ENCODE measurements at regions not wholly inside any gene's neighbourhood (a gene's known extent, or its start where the extent isn't known, plus 50 kb on each side); places are given as distances from the start of the nearest gene placed in this dataset.

GRCh38 chr14:38405851-38406635 lies 150.2 kb upstream of the CLEC14A start:
- Mint-ChIP-seq H3K27me3 (peaks cover 0 to 21% (median 8%) of the 10 kb centered on the region in 5 donors), H3K36me3 (no peaks in the 10 kb centered on the region), H3K27ac (no peak overlapping the region), H3K4me3 (no peak overlapping the region), H3K4me1 (no peaks in the 10 kb centered on the region), H3K9me3 (peaks cover 0 to 2% (median 0%) of the 10 kb centered on the region in 11 donors)
- Histone ChIP-seq H3K4me3 (ENCODE audit: low read length) (no peak overlapping the region), H3K9me3 (ENCODE audit: control insufficient read depth in 2 of 3, low read length in 3 of 3) (no peaks in the 10 kb centered on the region), H3K36me3 (ENCODE audit: control insufficient read depth in 2 of 3, insufficient read depth in 3 of 3, low read length in 3 of 3) (no peaks in the 10 kb centered on the region), H3K4me1 (ENCODE audit: control insufficient read depth in 2 of 2, insufficient read depth in 2 of 2, low read length in 2 of 2) (no peaks in the 10 kb centered on the region), H3K27me3 (ENCODE audit: control insufficient read depth in 2 of 2, insufficient read depth in 2 of 2, low read length in 2 of 2) (peaks cover 0 to 3% of the 10 kb centered on the region in 2 donors), H3K27ac (ENCODE audit: low read depth, low read length) (no peak overlapping the region)
- ATAC-seq = no peak
- ChIA-PET CTCF (no interaction called here), POLR2A (no interaction called here)
- intact Hi-C loops (cut with micrococcal nuclease) = no loop called here
- no peak for DNase-seq

GRCh38 chr14:38404616-38405015 lies 148.7 kb upstream of the CLEC14A start:
- no peak overlapping the region for H3K4me3 ChIP-seq (ENCODE audit: low read length)
- H3K36me3 Mint-ChIP-seq = no peaks in the 10 kb centered on the region
- H3K27me3 Mint-ChIP-seq = peaks cover 0 to 25% (median 10%) of the 10 kb centered on the region in 5 donors
- no peak overlapping the region for H3K27ac Mint-ChIP-seq
- H3K9me3 Mint-ChIP-seq = peaks cover 0 to 2% (median 0%) of the 10 kb centered on the region in 11 donors
- H3K4me1 ChIP-seq (ENCODE audit: control insufficient read depth in 2 of 2, insufficient read depth in 2 of 2, low read length in 2 of 2) = no peaks in the 10 kb centered on the region
- H3K27me3 ChIP-seq (ENCODE audit: control insufficient read depth in 2 of 2, insufficient read depth in 2 of 2, low read length in 2 of 2) = peaks cover 0 to 3% of the 10 kb centered on the region in 2 donors
- no peaks in the 10 kb centered on the region for H3K9me3 ChIP-seq (ENCODE audit: control insufficient read depth in 2 of 3, low read length in 3 of 3)
- DNase-seq (no peak), ATAC-seq (no peak)
- intact Hi-C loops (cut with micrococcal nuclease) = no loop called here
- ChIA-PET POLR2A (no interaction called here), CTCF (no interaction called here)
- no peak overlapping the region for H3K4me3 Mint-ChIP-seq
- no peak overlapping the region for H3K27ac ChIP-seq (ENCODE audit: low read depth, low read length)
- H3K36me3 ChIP-seq (ENCODE audit: control insufficient read depth in 2 of 3, insufficient read depth in 3 of 3, low read length in 3 of 3) = no peaks in the 10 kb centered on the region
- H3K4me1 Mint-ChIP-seq = no peaks in the 10 kb centered on the region

GRCh38 chr14:38404100-38404541 lies 148.2 kb upstream of the CLEC14A start:
- ChIA-PET POLR2A (no interaction called here), CTCF (no interaction called here)
- DNase-seq (no peak), ATAC-seq (no peak)
- Histone ChIP-seq H3K27ac (ENCODE audit: low read depth, low read length) (no peak overlapping the region), H3K4me3 (ENCODE audit: low read length) (no peak overlapping the region), H3K27me3 (ENCODE audit: control insufficient read depth in 2 of 2, insufficient read depth in 2 of 2, low read length in 2 of 2) (peaks cover 0 to 2% of the 10 kb centered on the region in 2 donors), H3K9me3 (ENCODE audit: control insufficient read depth in 2 of 3, low read length in 3 of 3) (no peaks in the 10 kb centered on the region), H3K4me1 (ENCODE audit: control insufficient read depth in 2 of 2, insufficient read depth in 2 of 2, low read length in 2 of 2) (no peaks in the 10 kb centered on the region), H3K36me3 (ENCODE audit: control insufficient read depth in 2 of 3, insufficient read depth in 3 of 3, low read length in 3 of 3) (no peaks in the 10 kb centered on the region)
- H3K27me3 Mint-ChIP-seq = peaks cover 0 to 28% (median 12%) of the 10 kb centered on the region in 5 donors
- no peaks in the 10 kb centered on the region for H3K36me3 Mint-ChIP-seq
- H3K4me3 Mint-ChIP-seq = no peak overlapping the region
- intact Hi-C loops (cut with micrococcal nuclease) = no loop called here
- H3K27ac Mint-ChIP-seq = no peak overlapping the region
- H3K4me1 Mint-ChIP-seq = no peaks in the 10 kb centered on the region
- peaks cover 0 to 2% (median 0%) of the 10 kb centered on the region in 11 donors for H3K9me3 Mint-ChIP-seq

GRCh38 chr14:38400751-38401150 lies 144.9 kb upstream of the CLEC14A start:
- H3K4me1 ChIP-seq (ENCODE audit: control insufficient read depth in 2 of 2, insufficient read depth in 2 of 2, low read length in 2 of 2) = no peaks in the 10 kb centered on the region
- no peak overlapping the region for H3K4me3 Mint-ChIP-seq
- H3K36me3 ChIP-seq (ENCODE audit: control insufficient read depth in 2 of 3, insufficient read depth in 3 of 3, low read length in 3 of 3) = no peaks in the 10 kb centered on the region
- H3K27ac Mint-ChIP-seq = no peak overlapping the region
- ChIA-PET CTCF (no interaction called here), POLR2A (no interaction called here)
- DNase-seq = no peak
- no peaks in the 10 kb centered on the region for H3K27me3 ChIP-seq (ENCODE audit: control insufficient read depth in 2 of 2, insufficient read depth in 2 of 2, low read length in 2 of 2)
- H3K4me3 ChIP-seq (ENCODE audit: low read length) = no peak overlapping the region
- intact Hi-C loops (cut with micrococcal nuclease) = no loop called here
- H3K9me3 Mint-ChIP-seq = peaks cover 0 to 4% (median 0%) of the 10 kb centered on the region in 11 donors
- no peaks in the 10 kb centered on the region for H3K4me1 Mint-ChIP-seq
- no peaks in the 10 kb centered on the region for H3K9me3 ChIP-seq (ENCODE audit: control insufficient read depth in 2 of 3, low read length in 3 of 3)
- no peak overlapping the region for H3K27ac ChIP-seq (ENCODE audit: low read depth, low read length)
- peaks cover 0 to 31% (median 8%) of the 10 kb centered on the region in 5 donors for H3K27me3 Mint-ChIP-seq
- no peaks in the 10 kb centered on the region for H3K36me3 Mint-ChIP-seq
- ATAC-seq = no peak

DNA sequence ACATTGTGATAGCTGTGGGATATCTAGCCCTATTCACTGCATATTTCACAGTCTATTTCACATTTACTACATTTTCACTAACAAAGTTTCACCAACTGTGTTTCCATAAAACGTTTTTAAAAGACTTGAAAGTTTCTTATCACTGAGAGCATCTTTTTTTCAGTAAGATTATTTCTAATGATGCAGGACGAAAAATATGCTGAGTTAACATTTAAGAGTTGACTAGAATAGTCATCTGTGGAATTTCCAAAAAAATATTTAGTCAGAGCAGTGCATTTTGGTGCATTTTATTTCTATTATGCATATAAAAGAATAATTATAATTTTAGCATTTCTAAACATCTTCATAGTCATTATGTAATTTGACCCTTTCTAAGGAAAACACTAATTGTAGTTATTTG lies 143.8 kb upstream of the CLEC14A start:
- H3K4me1 ChIP-seq (ENCODE audit: control insufficient read depth in 2 of 2, insufficient read depth in 2 of 2, low read length in 2 of 2) = no peaks in the 10 kb centered on the region
- ATAC-seq (no peak), DNase-seq (no peak)
- H3K27me3 ChIP-seq (ENCODE audit: control insufficient read depth in 2 of 2, insufficient read depth in 2 of 2, low read length in 2 of 2) = no peaks in the 10 kb centered on the region
- CTCF ChIA-PET = no interaction called here
- H3K9me3 Mint-ChIP-seq = peaks cover 0 to 5% (median 0%) of the 10 kb centered on the region in 11 donors
- no peak overlapping the region for H3K27ac Mint-ChIP-seq
- H3K27me3 Mint-ChIP-seq = peaks cover 0 to 24% (median 8%) of the 10 kb centered on the region in 5 donors
- intact Hi-C loops (cut with micrococcal nuclease) = no loop called here
- POLR2A ChIA-PET = no interaction called here
- H3K4me3 Mint-ChIP-seq = no peak overlapping the region
- H3K27ac ChIP-seq (ENCODE audit: low read depth, low read length) = no peak overlapping the region
- no peaks in the 10 kb centered on the region for H3K9me3 ChIP-seq (ENCODE audit: control insufficient read depth in 2 of 3, low read length in 3 of 3)
- no peaks in the 10 kb centered on the region for H3K36me3 ChIP-seq (ENCODE audit: control insufficient read depth in 2 of 3, insufficient read depth in 3 of 3, low read length in 3 of 3)
- no peaks in the 10 kb centered on the region for H3K4me1 Mint-ChIP-seq
- no peaks in the 10 kb centered on the region for H3K36me3 Mint-ChIP-seq
- H3K4me3 ChIP-seq (ENCODE audit: low read length) = no peak overlapping the region

DNA sequence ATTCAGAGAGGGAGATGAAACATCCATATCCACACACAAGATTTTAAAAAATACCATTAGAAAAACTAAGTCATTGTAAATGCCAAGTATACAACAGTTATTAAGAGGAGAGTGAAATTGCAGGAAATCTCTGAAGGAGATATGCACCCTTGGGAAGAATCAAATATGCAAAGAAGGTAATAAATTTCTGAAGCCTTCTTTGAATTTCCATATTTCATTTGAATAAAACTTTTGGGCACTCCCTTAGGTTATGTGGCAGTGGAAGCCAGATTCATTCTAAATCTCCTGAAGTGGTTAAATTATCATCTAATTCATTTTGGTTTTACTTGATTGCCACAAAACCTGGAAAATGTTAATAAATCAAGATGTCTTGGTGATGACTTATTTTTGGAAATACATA lies 138.9 kb upstream of the CLEC14A start:
- Mint-ChIP-seq H3K4me3 (no peak overlapping the region), H3K36me3 (no peaks in the 10 kb centered on the region), H3K4me1 (no peaks in the 10 kb centered on the region), H3K27ac (no peak overlapping the region), H3K9me3 (peaks cover 0 to 5% (median 0%) of the 10 kb centered on the region in 11 donors), H3K27me3 (peaks cover 0 to 15% (median 0%) of the 10 kb centered on the region in 5 donors)
- H3K4me1 ChIP-seq (ENCODE audit: control insufficient read depth in 2 of 2, insufficient read depth in 2 of 2, low read length in 2 of 2) = no peaks in the 10 kb centered on the region
- POLR2A ChIA-PET = no interaction called here
- intact Hi-C loops (cut with micrococcal nuclease) = no loop called here
- no peak overlapping the region for H3K4me3 ChIP-seq (ENCODE audit: low read length)
- H3K27me3 ChIP-seq (ENCODE audit: control insufficient read depth in 2 of 2, insufficient read depth in 2 of 2, low read length in 2 of 2) = no peaks in the 10 kb centered on the region
- no peaks in the 10 kb centered on the region for H3K9me3 ChIP-seq (ENCODE audit: control insufficient read depth in 2 of 3, low read length in 3 of 3)
- no peak for DNase-seq
- CTCF ChIA-PET = no interaction called here
- no peak overlapping the region for H3K27ac ChIP-seq (ENCODE audit: low read depth, low read length)
- ATAC-seq = no peak
- no peaks in the 10 kb centered on the region for H3K36me3 ChIP-seq (ENCODE audit: control insufficient read depth in 2 of 3, insufficient read depth in 3 of 3, low read length in 3 of 3)

GRCh38 chr14:38394064-38394463 lies 138.2 kb upstream of the CLEC14A start:
- H3K4me1 Mint-ChIP-seq = no peaks in the 10 kb centered on the region
- H3K27me3 ChIP-seq (ENCODE audit: control insufficient read depth in 2 of 2, insufficient read depth in 2 of 2, low read length in 2 of 2) = no peaks in the 10 kb centered on the region
- H3K27me3 Mint-ChIP-seq = peaks cover 0 to 12% (median 0%) of the 10 kb centered on the region in 5 donors
- H3K4me3 Mint-ChIP-seq = no peak overlapping the region
- DNase-seq = no peak
- intact Hi-C loops (cut with micrococcal nuclease) = no loop called here
- peaks cover 0 to 5% (median 0%) of the 10 kb centered on the region in 11 donors for H3K9me3 Mint-ChIP-seq
- H3K36me3 Mint-ChIP-seq = no peaks in the 10 kb centered on the region
- no peak for ATAC-seq
- ChIA-PET CTCF (no interaction called here), POLR2A (no interaction called here)
- H3K27ac ChIP-seq (ENCODE audit: low read depth, low read length) = no peak overlapping the region
- H3K9me3 ChIP-seq (ENCODE audit: control insufficient read depth in 2 of 3, low read length in 3 of 3) = no peaks in the 10 kb centered on the region
- H3K36me3 ChIP-seq (ENCODE audit: control insufficient read depth in 2 of 3, insufficient read depth in 3 of 3, low read length in 3 of 3) = no peaks in the 10 kb centered on the region
- H3K4me3 ChIP-seq (ENCODE audit: low read length) = no peak overlapping the region
- H3K27ac Mint-ChIP-seq = no peak overlapping the region
- H3K4me1 ChIP-seq (ENCODE audit: control insufficient read depth in 2 of 2, insufficient read depth in 2 of 2, low read length in 2 of 2) = no peaks in the 10 kb centered on the region
